Activated naive CD8-positive, alpha-beta T cell treated with anti-CD3 and anti-CD28 coated beads, Interleukin-2, amount 10 ng/mL, durations not matched to agents 7 days and 5 days (primary cell): ENCODE measurements at regions not wholly inside any gene's neighbourhood (a gene's known extent, or its start where the extent isn't known, plus 50 kb on each side); places are given as distances from the start of the nearest gene placed in this dataset.

Experiments
- ATAC-seq: fragments of 150-1000 bp; cut with Tn5 transposase; one replicate; pipeline ENCODE4 v1.10.0; 2021; ENCODE audit warnings: low read depth, moderate library complexity
- POLR2A ChIA-PET: fragments of 350-600 bp; sonication (Branson Sonifier 250); formaldehyde crosslinking; loops from one replicate; lab custom pipeline; 2021; ENCODE audit warnings: antibody characterized with exemption; lab: Charles Lee
- DNase-seq: peaks from one replicate; pipeline ENCODE4 v3.0.0; 2021
- H3K27ac Mint-ChIP-seq: one replicate; pipeline ENCODE4 v1.8.0; 2022; ENCODE audit warnings: mild to moderate bottlenecking, mixed read lengths
- H3K27me3 Mint-ChIP-seq: one replicate; pipeline ENCODE4 v1.8.0; 2022; ENCODE audit warnings: mild to moderate bottlenecking, moderate library complexity, mixed read lengths
- H3K36me3 Mint-ChIP-seq: one replicate; pipeline ENCODE4 v1.8.0; 2021; ENCODE audit warnings: mild to moderate bottlenecking, mixed read lengths
- H3K4me1 Mint-ChIP-seq: one replicate; pipeline ENCODE4 v1.8.0; 2021; ENCODE audit warnings: mixed read lengths
- H3K4me3 Mint-ChIP-seq: one replicate; pipeline ENCODE4 v1.8.0; 2022; ENCODE audit warnings: mild to moderate bottlenecking, moderate library complexity, mixed read lengths
- H3K9me3 Mint-ChIP-seq: one replicate; pipeline ENCODE4 v1.8.0; 2021; ENCODE audit warnings: mixed read lengths

DNA sequence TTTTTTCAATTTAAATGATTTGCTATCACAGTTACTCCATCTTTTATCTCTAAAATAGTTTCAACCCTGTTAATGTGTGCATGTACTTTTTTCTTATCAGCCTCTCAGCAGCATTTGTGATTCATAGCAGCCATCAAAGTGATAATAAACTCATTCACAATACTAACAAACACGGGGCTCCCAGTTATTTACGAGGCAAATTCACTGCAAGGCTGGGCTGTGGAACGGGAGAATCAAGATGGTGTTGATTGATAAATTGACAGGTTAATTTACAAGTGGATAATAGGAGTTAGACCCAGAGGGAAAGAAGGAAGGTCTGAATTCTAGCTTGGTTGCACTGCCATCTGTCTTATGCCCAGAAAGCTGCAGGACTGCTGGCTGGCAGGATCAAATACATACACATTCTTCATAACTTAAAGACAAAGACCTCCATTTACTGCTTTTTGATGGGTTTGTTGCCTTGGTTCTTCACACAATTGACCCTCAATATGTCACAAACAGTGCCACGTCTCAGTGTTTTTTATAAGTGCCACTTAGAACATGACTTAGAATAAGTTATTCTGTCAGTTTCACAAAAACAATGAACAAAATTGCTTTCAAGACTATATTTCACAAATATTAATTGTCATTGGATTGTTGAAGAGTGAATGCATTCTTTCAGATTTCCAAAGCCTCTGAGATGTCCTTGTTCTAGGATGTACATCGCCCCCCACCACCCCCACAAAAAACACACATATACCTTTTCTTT is 562.8 kb downstream of the NR2F2 start:
- H3K36me3 Mint-ChIP-seq, result no peaks in the 10 kb centered on the region
- DNase-seq (no peak), ATAC-seq (no peak)
- H3K27ac Mint-ChIP-seq, result no peak overlapping the region
- no peaks in the 10 kb centered on the region for H3K9me3 Mint-ChIP-seq
- POLR2A ChIA-PET, result no interaction called here
- peaks cover 5% of the 10 kb centered on the region for H3K4me1 Mint-ChIP-seq
- peaks cover 3% of the 10 kb centered on the region for H3K27me3 Mint-ChIP-seq
- H3K4me3 Mint-ChIP-seq, result no peak overlapping the region

DNA sequence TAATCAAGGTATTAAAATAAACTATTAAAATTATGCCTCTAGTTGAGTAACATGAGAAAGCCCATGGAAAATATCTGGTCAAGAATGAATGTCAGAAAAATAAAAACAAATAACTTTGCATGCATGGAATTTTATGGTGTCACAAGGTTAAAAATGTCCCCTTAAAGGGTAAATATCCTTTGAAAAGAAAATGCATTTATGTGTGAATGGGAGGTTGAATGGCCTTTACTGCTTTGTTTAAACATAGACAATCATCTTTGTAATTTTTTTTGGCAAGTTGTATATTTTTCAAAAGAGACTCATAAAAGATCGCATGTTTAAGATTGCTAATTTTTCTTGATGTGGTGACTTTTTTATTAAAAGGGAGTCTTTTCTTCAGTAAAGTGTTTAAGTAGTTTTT is 564.2 kb downstream of the NR2F2 start:
- no peak for DNase-seq

DNA sequence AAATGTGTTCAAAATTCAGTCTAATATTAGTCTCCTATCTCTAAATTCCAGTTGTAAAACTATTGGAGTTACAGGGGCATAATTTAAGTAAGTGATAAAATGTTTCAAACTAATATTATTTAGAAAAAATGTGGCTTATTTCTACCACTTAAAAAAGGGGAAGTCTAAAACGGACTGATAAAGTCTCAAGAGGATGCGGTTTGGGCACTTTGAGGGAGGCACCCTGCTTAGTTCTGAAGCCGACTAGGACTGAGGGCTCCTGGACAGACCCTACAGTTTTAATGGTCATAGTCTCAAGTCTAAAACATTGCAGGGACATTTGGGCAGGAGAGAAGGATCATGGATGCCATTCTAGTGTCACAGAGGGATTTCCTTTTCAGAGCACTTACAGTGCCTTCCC is 566.3 kb downstream of the NR2F2 start:
- ATAC-seq (no peak), DNase-seq (no peak)
- Mint-ChIP-seq H3K4me1 (no peaks in the 10 kb centered on the region), H3K27me3 (peaks cover 3% of the 10 kb centered on the region), H3K9me3 (peaks cover 6% of the 10 kb centered on the region), H3K27ac (no peak overlapping the region), H3K36me3 (no peaks in the 10 kb centered on the region), H3K4me3 (no peak overlapping the region)
- POLR2A ChIA-PET, result no interaction called here

More for the DNA sequence above, 564.2 kb downstream of the NR2F2 start:
- Mint-ChIP-seq H3K36me3 (no peaks in the 10 kb centered on the region), H3K27me3 (peaks cover 3% of the 10 kb centered on the region), H3K27ac (no peak overlapping the region), H3K4me3 (no peak overlapping the region), H3K9me3 (no peaks in the 10 kb centered on the region), H3K4me1 (peaks cover 5% of the 10 kb centered on the region)
- POLR2A ChIA-PET, result no interaction called here
- ATAC-seq, result no peak

DNA sequence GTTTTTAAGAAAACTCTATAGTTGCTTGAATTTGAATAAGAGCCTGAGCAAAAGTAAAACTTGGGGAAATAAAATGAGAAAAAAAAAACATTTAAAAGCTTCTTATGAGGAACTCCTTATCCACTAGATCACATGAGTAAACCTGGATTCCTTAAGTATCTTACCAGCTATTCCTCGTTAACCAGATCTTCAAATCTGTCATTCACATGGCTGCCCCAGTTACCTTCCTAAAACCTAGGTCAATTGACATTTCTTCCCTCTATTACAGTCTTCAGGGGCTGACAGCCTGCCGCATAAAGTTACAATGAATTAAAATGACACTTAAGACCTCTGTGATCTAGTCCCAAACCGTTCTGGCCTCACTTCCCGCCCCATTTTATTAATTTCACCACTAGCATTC is 583.6 kb downstream of the NR2F2 start:
- H3K4me1 Mint-ChIP-seq, result no peaks in the 10 kb centered on the region
- DNase-seq, result no peak
- H3K4me3 Mint-ChIP-seq, result no peak overlapping the region
- no peaks in the 10 kb centered on the region for H3K27me3 Mint-ChIP-seq
- H3K27ac Mint-ChIP-seq, result no peak overlapping the region
- POLR2A ChIA-PET, result no interaction called here
- ATAC-seq, result no peak
- no peaks in the 10 kb centered on the region for H3K36me3 Mint-ChIP-seq
- H3K9me3 Mint-ChIP-seq, result peaks cover 7% of the 10 kb centered on the region

DNA sequence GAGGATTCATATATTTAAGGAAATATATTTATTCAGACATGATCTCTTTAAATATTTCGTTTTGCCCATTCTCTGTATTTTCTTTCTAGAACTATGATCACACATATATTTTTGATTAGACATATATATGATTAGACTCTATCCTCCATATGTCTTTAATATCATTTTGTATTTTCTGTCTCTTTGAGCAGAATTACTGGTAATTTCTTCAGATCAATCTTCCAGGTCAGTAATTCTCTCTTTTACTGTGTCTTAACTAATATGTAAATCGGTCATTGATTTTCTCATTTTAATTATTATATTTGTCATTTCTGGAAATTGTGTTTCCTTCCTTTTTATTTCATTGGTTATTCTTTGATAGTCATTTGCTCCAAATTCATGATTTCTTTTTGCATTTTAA is 586.2 kb downstream of the NR2F2 start:
- DNase-seq (no peak), ATAC-seq (no peak)
- H3K27me3 Mint-ChIP-seq, result no peaks in the 10 kb centered on the region
- POLR2A ChIA-PET, result no interaction called here
- peaks cover 11% of the 10 kb centered on the region for H3K9me3 Mint-ChIP-seq
- H3K36me3 Mint-ChIP-seq, result no peaks in the 10 kb centered on the region
- H3K27ac Mint-ChIP-seq, result no peak overlapping the region
- H3K4me3 Mint-ChIP-seq, result no peak overlapping the region
- H3K4me1 Mint-ChIP-seq, result no peaks in the 10 kb centered on the region

DNA sequence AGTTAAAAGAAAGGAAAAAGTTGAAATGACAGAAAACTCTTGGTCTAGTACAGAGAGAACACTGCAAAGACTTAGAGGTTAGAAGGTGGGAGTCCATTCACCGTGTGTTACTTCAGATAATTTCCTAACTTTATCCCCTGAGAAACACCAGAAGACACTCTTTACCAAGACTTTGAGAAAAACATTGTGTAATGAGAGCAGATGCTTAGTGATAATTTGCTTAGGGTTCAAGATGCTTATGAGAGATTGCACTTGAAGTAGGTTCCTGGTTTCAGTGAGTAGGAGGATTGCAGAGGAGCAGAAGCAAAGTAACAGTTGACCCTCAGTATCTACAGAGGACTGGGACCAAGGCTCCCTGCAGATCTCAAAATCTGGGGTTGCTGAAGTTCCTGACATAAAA is 594.1 kb downstream of the NR2F2 start:
- ATAC-seq (no peak), DNase-seq (no peak)
- H3K9me3 Mint-ChIP-seq, result peaks cover 5% of the 10 kb centered on the region
- no peak overlapping the region for H3K4me3 Mint-ChIP-seq
- no peak overlapping the region for H3K27ac Mint-ChIP-seq
- no peaks in the 10 kb centered on the region for H3K4me1 Mint-ChIP-seq
- H3K27me3 Mint-ChIP-seq, result no peaks in the 10 kb centered on the region
- no peaks in the 10 kb centered on the region for H3K36me3 Mint-ChIP-seq
- POLR2A ChIA-PET, result no interaction called here

DNA sequence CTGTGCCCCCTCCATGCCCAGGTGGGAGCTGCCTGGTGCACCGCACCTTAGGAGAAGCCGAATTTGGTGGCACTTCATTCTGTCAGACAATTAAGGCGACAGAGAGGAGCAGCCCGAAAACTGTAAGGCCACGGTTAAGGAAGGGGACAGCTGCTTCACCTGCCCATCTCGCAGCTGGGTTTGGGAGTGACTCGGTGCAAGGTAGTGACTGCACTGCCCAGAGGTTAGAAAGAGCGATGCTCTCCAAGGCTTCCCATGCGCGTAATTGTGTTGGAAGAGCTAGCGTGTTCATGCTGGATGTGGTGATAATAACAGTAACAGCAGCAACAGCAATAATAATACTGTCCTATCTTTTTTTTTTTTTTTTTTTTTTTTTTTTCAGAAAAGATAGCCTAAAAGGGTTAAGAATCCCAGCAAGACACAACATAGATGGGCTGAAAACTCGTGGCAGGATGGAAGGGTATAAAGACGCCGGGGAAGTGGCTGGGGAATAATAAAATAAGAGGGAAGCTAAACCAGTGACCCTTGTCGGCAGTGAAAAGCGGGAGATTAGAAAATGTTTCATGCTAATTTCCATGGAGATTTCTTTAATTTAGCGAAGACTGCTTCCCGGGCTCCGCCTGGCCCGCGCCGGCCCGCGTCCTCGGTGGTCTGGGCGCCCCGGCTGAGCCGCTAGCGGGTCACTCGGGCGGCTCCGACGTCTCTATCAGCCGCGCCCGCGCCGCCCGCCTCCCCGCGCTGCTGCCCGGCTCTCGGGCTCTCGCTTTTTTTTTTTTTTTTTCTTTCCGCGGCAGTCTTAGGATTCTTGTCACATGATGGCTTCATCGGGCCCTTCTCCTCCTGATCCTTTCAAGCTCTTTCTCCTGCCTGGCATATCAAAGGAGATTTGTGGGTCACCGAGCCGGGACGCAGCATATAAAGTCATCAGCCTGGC is 617.1 kb downstream of the NR2F2 start:
- no peaks in the 10 kb centered on the region for H3K9me3 Mint-ChIP-seq
- no peaks in the 10 kb centered on the region for H3K36me3 Mint-ChIP-seq
- POLR2A ChIA-PET, result no interaction called here
- H3K27me3 Mint-ChIP-seq, result peaks cover 22% of the 10 kb centered on the region
- ATAC-seq (no peak), DNase-seq (no peak)
- no peak overlapping the region for H3K27ac Mint-ChIP-seq
- H3K4me1 Mint-ChIP-seq, result no peaks in the 10 kb centered on the region
- no peak overlapping the region for H3K4me3 Mint-ChIP-seq

DNA sequence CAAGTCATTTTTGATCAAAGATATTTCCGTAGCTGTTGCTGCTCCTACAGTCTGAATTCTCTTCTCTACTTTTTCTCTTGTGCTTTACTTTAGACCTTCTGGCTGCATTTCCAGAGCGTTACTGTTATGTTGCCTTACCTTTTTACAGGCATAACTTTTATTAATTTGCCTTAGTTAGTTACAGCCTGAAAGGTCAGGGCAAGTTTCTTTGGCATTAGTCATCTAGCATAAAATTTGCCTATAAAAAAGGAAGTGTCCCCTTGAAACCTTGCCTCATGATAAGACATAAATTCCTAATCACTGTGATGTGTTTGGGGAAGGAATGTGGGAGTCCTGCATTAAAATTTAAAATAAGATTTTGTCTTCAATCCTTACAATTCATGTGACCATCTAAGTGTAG is 618.5 kb downstream of the NR2F2 start:
- Mint-ChIP-seq H3K27ac (no peak overlapping the region), H3K4me3 (no peak overlapping the region), H3K36me3 (no peaks in the 10 kb centered on the region), H3K4me1 (no peaks in the 10 kb centered on the region), H3K9me3 (no peaks in the 10 kb centered on the region), H3K27me3 (peaks cover 22% of the 10 kb centered on the region)
- no peak for DNase-seq
- ATAC-seq, result no peak
- POLR2A ChIA-PET, result no interaction called here

DNA sequence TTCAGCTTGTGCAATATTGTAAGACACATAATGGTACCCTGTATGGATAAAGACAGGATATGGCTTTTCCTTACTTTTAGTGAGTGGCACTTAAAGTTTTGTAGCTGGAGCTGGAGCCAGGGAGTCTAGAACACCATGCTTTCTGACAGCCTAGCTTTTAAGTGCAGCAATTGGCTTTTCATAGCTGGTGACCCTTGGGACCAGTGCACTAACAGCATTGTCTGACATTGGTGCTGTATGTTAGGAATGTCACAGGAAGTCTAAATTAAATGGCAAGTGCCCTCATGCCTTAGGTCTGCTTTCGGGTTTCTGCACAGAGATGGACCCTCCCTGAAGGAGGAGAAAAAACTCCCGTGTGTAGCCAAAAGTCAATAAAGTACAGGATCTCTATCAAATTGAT is 628.2 kb downstream of the NR2F2 start:
- H3K36me3 Mint-ChIP-seq, result no peaks in the 10 kb centered on the region
- no peak for ATAC-seq
- H3K4me1 Mint-ChIP-seq, result no peaks in the 10 kb centered on the region

DNA sequence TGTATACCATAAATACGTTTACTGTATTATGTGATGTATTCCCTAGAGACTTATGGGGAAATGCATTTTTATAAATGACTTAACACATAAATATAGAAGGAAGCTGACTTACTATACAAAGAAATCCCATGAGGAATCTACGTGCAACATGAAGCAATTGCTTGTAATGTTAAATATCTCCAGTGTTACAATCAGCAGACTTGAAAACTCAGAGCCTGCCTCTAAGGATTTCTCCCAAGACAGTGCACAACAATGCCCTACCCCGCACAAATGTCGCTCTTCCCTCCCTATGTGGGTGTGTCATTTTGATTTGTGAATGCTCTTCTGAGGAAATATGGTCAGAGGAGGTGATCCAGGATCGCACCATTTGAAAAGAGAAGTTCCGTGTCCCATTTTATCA is 629.0 kb downstream of the NR2F2 start:
- DNase-seq (no peak), ATAC-seq (no peak)
- Mint-ChIP-seq H3K9me3 (peaks cover 4% of the 10 kb centered on the region), H3K4me3 (no peak overlapping the region), H3K4me1 (no peaks in the 10 kb centered on the region), H3K36me3 (no peaks in the 10 kb centered on the region), H3K27ac (no peak overlapping the region), H3K27me3 (no peaks in the 10 kb centered on the region)
- POLR2A ChIA-PET, result no interaction called here

More for the DNA sequence above, 628.2 kb downstream of the NR2F2 start:
- Mint-ChIP-seq H3K27ac (no peak overlapping the region), H3K4me3 (no peak overlapping the region), H3K27me3 (no peaks in the 10 kb centered on the region), H3K9me3 (peaks cover 4% of the 10 kb centered on the region)
- DNase-seq, result no peak
- POLR2A ChIA-PET, result no interaction called here

DNA sequence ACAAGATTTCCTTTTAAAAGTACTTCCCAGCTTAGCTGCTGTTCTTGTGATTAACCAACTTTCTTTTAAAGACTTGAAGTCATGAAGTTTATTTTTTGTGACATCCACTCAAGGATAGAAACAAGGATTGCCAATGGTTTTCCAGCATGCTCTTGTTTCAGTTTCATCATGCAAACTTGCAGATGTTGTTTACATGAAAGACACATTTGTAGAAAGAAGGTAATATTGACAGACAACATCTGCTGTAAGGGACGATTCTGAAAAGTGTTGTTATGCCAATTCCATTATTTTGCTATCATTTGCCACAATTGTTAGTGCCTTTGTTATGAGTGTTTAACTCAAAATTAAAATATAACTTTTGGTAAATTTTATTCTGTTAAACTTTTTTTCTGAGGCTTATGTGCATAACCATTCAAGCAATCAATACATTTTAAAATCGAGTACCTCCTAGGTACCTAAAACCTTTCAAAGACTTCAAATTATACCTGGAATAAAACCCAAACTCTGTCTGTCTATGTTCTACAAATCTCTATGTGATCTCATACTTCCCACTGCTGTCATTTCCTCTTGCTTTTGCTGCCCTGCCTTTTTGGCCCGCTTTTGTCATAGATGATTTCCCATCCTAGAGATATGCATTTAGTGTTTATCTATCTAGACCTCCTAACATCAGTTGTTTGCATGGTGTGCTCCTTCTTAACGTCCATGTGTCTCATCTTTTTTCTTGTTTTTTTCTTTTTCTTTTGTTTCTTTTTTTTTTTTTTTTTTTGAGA is 630.4 kb downstream of the NR2F2 start:
- POLR2A ChIA-PET, result no interaction called here
- H3K36me3 Mint-ChIP-seq, result no peaks in the 10 kb centered on the region
- H3K9me3 Mint-ChIP-seq, result peaks cover 4% of the 10 kb centered on the region
- no peak overlapping the region for H3K4me3 Mint-ChIP-seq
- no peaks in the 10 kb centered on the region for H3K4me1 Mint-ChIP-seq
- no peaks in the 10 kb centered on the region for H3K27me3 Mint-ChIP-seq
- H3K27ac Mint-ChIP-seq, result no peak overlapping the region
- DNase-seq (no peak), ATAC-seq (no peak)

DNA sequence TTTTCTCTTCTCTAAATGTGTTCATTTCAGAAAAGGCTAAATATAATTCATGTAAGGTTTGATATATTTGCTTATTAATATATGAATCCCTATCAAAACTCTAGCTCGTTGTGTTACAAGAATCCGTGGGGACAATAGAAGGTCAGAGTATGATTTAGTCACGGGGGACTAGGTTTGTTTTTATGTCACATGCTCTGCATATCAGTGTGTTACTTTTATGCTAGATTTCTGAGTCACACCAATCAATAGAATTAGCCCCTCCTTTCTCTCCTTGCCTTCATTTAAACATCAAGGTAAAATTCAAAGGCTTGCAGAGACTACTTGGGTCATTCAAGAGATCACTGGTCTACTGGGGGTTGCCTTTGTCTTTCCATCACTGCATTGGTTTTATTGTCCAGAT is 636.1 kb downstream of the NR2F2 start:
- Mint-ChIP-seq H3K27ac (no peak overlapping the region), H3K4me3 (no peak overlapping the region), H3K4me1 (no peaks in the 10 kb centered on the region), H3K27me3 (no peaks in the 10 kb centered on the region), H3K9me3 (peaks cover 5% of the 10 kb centered on the region), H3K36me3 (no peaks in the 10 kb centered on the region)
- ATAC-seq (no peak), DNase-seq (no peak)
- POLR2A ChIA-PET, result no interaction called here
